Brain microvascular endothelial cell (primary cell): ENCODE measurements at regions not wholly inside any gene's neighbourhood (a gene's known extent, or its start where the extent isn't known, plus 50 kb on each side); places are given as distances from the start of the nearest gene placed in this dataset.

Source experiments
- DNase-seq: peaks from one replicate; pipeline ENCODE4 v3.0.0-alpha.2; 2020
- H3K27ac ChIP-seq: fragments of 250-450 bp; sonication (Bioruptor Pico); 2 replicates; pipeline ENCODE4 v1.5.1; 2020; ENCODE audit warnings: mild to moderate bottlenecking, moderate library complexity
- H3K27me3 ChIP-seq: fragments of 250-450 bp; sonication (Bioruptor Pico); replicated peaks from 2 replicates; pipeline ENCODE4 v1.5.1; 2020; ENCODE audit warnings: mild to moderate bottlenecking
- H3K36me3 ChIP-seq: fragments of 250-450 bp; sonication (Bioruptor Pico); replicated peaks from 2 replicates; pipeline ENCODE4 v1.5.1; 2020; ENCODE audit warnings: mild to moderate bottlenecking
- H3K4me3 ChIP-seq: 2 replicates; pipeline ENCODE4 v1.5.1; 2011; ENCODE audit warnings: low read depth, mild to moderate bottlenecking, control low read depth, low read length, moderate library complexity
- in situ Hi-C: cut with HindIII; loops from 2 replicates; pipeline ENCODE4 v1.10.0; 2017; ENCODE audit warnings: low sequenced_read_pairs, low pct_ligation_motif_present
- TF ChIP-seq, protein P1 (sequence below): IDR thresholded peaks from 2 replicates; pipeline ENCODE4 v1.5.1; 2011; ENCODE audit warnings: low read depth, mild to moderate bottlenecking, moderate library complexity, low read length, control low read depth, inconsistent platforms; ENCODE audit errors: missing control alignments

DNA sequence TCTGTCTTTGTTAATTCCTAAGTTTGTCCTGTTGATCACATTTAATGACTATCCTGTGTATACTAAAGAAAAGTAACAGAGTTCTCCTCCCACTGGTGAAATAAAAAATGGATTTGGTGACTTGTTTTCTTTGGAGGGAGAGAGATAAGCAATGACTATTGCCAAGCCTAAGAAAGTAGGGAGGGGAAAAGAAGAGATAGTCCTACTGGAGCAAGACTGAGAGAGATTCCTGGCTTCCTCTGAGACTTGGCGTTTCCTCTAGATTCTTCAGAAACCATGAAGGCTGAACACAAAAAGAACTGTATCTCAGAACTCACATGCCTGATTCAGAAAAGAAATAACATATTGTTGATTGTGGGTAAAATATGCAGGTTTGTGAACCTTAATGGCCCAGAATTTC is 406.5 kb downstream of the FOXO1 start:
- no peak for DNase-seq
- H3K27ac ChIP-seq = no peak overlapping the region
- H3K36me3 ChIP-seq = no peaks in the 10 kb centered on the region
- in situ Hi-C loops = no loop called here
- TF ChIP-seq, protein P1, sequence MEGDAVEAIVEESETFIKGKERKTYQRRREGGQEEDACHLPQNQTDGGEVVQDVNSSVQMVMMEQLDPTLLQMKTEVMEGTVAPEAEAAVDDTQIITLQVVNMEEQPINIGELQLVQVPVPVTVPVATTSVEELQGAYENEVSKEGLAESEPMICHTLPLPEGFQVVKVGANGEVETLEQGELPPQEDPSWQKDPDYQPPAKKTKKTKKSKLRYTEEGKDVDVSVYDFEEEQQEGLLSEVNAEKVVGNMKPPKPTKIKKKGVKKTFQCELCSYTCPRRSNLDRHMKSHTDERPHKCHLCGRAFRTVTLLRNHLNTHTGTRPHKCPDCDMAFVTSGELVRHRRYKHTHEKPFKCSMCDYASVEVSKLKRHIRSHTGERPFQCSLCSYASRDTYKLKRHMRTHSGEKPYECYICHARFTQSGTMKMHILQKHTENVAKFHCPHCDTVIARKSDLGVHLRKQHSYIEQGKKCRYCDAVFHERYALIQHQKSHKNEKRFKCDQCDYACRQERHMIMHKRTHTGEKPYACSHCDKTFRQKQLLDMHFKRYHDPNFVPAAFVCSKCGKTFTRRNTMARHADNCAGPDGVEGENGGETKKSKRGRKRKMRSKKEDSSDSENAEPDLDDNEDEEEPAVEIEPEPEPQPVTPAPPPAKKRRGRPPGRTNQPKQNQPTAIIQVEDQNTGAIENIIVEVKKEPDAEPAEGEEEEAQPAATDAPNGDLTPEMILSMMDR = no peak
- no peak overlapping the region for H3K4me3 ChIP-seq
- no peaks in the 10 kb centered on the region for H3K27me3 ChIP-seq

DNA sequence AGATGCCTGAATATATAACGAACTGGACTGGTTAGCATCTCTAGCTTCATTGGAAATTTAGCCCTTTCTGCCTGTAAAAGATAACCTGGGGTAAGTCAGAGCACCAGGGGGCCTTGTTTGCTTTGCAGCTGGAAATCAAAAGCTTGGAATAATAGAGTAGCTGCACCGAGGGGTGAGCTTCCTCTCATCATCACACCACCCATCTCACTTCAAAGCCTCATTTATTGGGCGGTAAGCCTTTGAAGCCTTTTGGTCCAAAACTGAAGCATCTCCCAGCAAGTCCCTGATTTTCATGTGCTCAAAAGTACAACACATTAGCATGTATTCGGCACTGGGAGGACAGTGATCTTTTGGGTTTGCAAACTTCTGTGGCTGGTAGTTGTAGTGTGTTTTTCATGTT is 405.1 kb downstream of the FOXO1 start:
- in situ Hi-C loops = no loop called here

GRCh38 chr13:40261947-40262346 is 404.5 kb downstream of the FOXO1 start:
- Histone ChIP-seq H3K27me3 (no peaks in the 10 kb centered on the region), H3K36me3 (no peaks in the 10 kb centered on the region), H3K4me3 (no peak overlapping the region), H3K27ac (no peak overlapping the region)
- in situ Hi-C loops = no loop called here
- TF ChIP-seq, protein P1 = no peak
- DNase-seq = no peak

More for the DNA sequence above, 405.1 kb downstream of the FOXO1 start:
- TF ChIP-seq, protein P1 = no peak
- no peak overlapping the region for H3K4me3 ChIP-seq
- no peaks in the 10 kb centered on the region for H3K27me3 ChIP-seq
- H3K27ac ChIP-seq = no peak overlapping the region
- no peak for DNase-seq
- no peaks in the 10 kb centered on the region for H3K36me3 ChIP-seq

DNA sequence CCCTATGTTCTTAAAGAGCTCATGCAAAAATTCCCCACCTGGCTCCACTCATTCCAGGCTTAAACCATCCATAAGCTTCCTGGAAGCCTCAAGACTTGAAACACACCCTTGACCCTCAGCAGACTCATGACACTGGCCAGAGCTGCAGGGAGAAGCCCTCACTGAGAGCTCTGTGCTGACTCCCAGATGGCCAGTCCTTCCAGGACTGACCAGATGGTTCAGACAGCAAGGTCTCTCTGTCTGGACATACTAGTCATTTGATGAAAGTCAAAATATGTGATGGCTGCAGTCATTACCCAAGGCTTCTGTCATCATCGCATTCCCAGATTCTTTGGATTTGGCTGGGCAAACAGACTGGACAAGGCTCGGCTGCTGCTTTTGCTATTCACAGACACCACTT is 397.4 kb downstream of the FOXO1 start:
- Histone ChIP-seq H3K27me3 (no peaks in the 10 kb centered on the region), H3K4me3 (no peak overlapping the region), H3K27ac (no peak overlapping the region), H3K36me3 (no peaks in the 10 kb centered on the region)
- in situ Hi-C loops = no loop called here
- no peak for DNase-seq
- TF ChIP-seq, protein P1 = no peak

- Histone ChIP-seq H3K27me3 (no peaks in the 10 kb centered on the region), H3K36me3 (no peaks in the 10 kb centered on the region), H3K27ac (no peak overlapping the region), H3K4me3 (no peak overlapping the region)
- in situ Hi-C loops = no loop called here
- no peak for DNase-seq
- TF ChIP-seq, protein P1 = no peak
Measured at GRCh38 chr13:40270726-40271125, 395.7 kb downstream of the FOXO1 start.

DNA sequence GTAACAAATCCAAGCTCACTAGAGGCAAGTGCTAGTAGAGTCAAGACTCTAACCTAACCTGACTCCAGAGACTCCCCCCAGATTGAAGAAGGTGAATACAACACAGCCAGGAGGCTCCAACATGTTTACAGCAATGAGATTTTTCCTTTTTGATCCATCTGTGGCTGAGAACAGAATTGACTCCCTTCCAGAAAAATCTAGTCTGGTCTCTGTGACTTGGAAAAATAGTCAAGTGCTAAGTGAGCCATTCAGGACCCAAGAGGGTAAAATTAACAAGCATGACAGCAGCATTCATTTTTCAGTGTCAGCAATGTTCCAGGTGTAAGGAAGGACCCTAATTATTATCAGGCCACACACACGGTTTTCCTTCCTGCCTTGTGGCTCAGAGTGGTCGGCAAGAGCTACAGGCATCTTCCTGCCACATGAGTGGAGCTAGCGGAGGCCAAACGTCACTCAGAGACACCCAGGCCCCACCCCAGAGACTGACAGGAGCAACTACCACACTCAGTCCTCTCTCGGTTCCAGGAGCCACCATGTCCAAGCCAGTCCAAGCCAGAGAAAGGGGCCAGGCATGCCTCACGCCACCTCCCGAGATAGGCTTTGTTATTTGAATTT is 395.1 kb downstream of the FOXO1 start:
- no peak overlapping the region for H3K4me3 ChIP-seq
- H3K36me3 ChIP-seq = no peaks in the 10 kb centered on the region
- DNase-seq = no peak
- in situ Hi-C loops = no loop called here
- TF ChIP-seq, protein P1 = no peak
- no peaks in the 10 kb centered on the region for H3K27me3 ChIP-seq
- H3K27ac ChIP-seq = no peak overlapping the region
